Smooth muscle cell (in vitro differentiated cells): ENCODE measurements at regions not wholly inside any gene's neighbourhood (a gene's known extent, or its start where the extent isn't known, plus 50 kb on each side); places are given as distances from the start of the nearest gene placed in this dataset.

Experiments used
- DNase-seq: peaks from one replicate; lab custom pipeline; 2025; ENCODE audit not compliant: unreplicated experiment; lab: John Stamatoyannopoulos, UW
- H2AFZ ChIP-seq: fragments of 200-600 bp; sonication (generic); 2 replicates; pipeline ENCODE4 v1.6.0; 2016; ENCODE audit warnings: antibody characterized with exemption, low read depth, mild to moderate bottlenecking
- H3F3A ChIP-seq: fragments of 200-600 bp; sonication (generic); 2 replicates; pipeline ENCODE4 v1.6.0; 2017; ENCODE audit warnings: antibody characterized with exemption, low read depth
- H3K27ac ChIP-seq: fragments of 200-600 bp; sonication (generic); 2 replicates; pipeline ENCODE4 v1.5.1; 2016; ENCODE audit warnings: low read depth, mild to moderate bottlenecking
- H3K27me3 ChIP-seq: fragments of 200-600 bp; sonication (generic); 2 replicates; pipeline ENCODE4 v1.6.1; 2016; ENCODE audit warnings: low read depth, mild to moderate bottlenecking
- H3K36me3 ChIP-seq: fragments of 200-600 bp; sonication (generic); 2 replicates; pipeline ENCODE4 v1.5.1; 2016; ENCODE audit warnings: low read depth
- H3K4me1 ChIP-seq: fragments of 200-600 bp; sonication (generic); 2 replicates; pipeline ENCODE4 v1.5.1; 2016; ENCODE audit warnings: low read depth
- H3K4me2 ChIP-seq: fragments of 200-600 bp; sonication (generic); 2 replicates; pipeline ENCODE4 v1.6.0; 2016; ENCODE audit warnings: mild to moderate bottlenecking
- H3K4me3 ChIP-seq: fragments of 200-600 bp; sonication (generic); 2 replicates; pipeline ENCODE4 v1.5.1; 2016; ENCODE audit warnings: mild to moderate bottlenecking
- H3K79me2 ChIP-seq: fragments of 200-600 bp; sonication (generic); 2 replicates; pipeline ENCODE4 v1.6.0; 2016; ENCODE audit warnings: low read depth, mild to moderate bottlenecking
- H3K9ac ChIP-seq: fragments of 200-600 bp; sonication (generic); 2 replicates; pipeline ENCODE4 v1.6.0; 2016; ENCODE audit warnings: low read depth
- H3K9me3 ChIP-seq: fragments of 200-600 bp; sonication (generic); replicated peaks from 2 replicates; pipeline ENCODE4 v1.5.1; 2016; ENCODE audit warnings: low read depth
- H4K20me1 ChIP-seq: fragments of 200-600 bp; sonication (generic); 2 replicates; pipeline ENCODE4 v1.6.0; 2016; ENCODE audit warnings: low read depth
- WGBS: methylation state at CpG from one replicate; pipeline ENCODE4 v1.1.7; 2016; ENCODE audit warnings: low lambda C conversion rate; 5-methylcytosine and 5-hydroxymethylcytosine counted together
- TF ChIP-seq, protein P1 (sequence below): fragments of 200-600 bp; sonication (generic); IDR thresholded peaks from 2 replicates; pipeline ENCODE4 v1.5.1; 2017; ENCODE audit warnings: borderline replicate concordance, mild to moderate bottlenecking, antibody characterized with exemption; ENCODE audit not compliant: insufficient read depth, poor library complexity, severe bottlenecking

GRCh38 chr11:112451250-112451649 is 190.6 kb upstream of the PLET1 start:
- no peak for DNase-seq
- no peaks in the 10 kb centered on the region for H3K27me3 ChIP-seq
- no peaks in the 10 kb centered on the region for H3K9me3 ChIP-seq
- no peaks in the 10 kb centered on the region for H3K79me2 ChIP-seq
- no peak overlapping the region for H3K27ac ChIP-seq
- H3K9ac ChIP-seq, result no peak overlapping the region
- TF ChIP-seq, protein P1, sequence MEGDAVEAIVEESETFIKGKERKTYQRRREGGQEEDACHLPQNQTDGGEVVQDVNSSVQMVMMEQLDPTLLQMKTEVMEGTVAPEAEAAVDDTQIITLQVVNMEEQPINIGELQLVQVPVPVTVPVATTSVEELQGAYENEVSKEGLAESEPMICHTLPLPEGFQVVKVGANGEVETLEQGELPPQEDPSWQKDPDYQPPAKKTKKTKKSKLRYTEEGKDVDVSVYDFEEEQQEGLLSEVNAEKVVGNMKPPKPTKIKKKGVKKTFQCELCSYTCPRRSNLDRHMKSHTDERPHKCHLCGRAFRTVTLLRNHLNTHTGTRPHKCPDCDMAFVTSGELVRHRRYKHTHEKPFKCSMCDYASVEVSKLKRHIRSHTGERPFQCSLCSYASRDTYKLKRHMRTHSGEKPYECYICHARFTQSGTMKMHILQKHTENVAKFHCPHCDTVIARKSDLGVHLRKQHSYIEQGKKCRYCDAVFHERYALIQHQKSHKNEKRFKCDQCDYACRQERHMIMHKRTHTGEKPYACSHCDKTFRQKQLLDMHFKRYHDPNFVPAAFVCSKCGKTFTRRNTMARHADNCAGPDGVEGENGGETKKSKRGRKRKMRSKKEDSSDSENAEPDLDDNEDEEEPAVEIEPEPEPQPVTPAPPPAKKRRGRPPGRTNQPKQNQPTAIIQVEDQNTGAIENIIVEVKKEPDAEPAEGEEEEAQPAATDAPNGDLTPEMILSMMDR, result no peak
- H4K20me1 ChIP-seq, result no peaks in the 10 kb centered on the region
- H3K4me1 ChIP-seq, result no peaks in the 10 kb centered on the region
- H3K4me2 ChIP-seq, result no peak overlapping the region
- no peak overlapping the region for H2AFZ ChIP-seq
- no peaks in the 10 kb centered on the region for H3K36me3 ChIP-seq
- 93% methylated on average over 4 of the region's 4 CpGs for WGBS
- no peak overlapping the region for H3K4me3 ChIP-seq
- H3F3A ChIP-seq, result no peaks in the 10 kb centered on the region

DNA sequence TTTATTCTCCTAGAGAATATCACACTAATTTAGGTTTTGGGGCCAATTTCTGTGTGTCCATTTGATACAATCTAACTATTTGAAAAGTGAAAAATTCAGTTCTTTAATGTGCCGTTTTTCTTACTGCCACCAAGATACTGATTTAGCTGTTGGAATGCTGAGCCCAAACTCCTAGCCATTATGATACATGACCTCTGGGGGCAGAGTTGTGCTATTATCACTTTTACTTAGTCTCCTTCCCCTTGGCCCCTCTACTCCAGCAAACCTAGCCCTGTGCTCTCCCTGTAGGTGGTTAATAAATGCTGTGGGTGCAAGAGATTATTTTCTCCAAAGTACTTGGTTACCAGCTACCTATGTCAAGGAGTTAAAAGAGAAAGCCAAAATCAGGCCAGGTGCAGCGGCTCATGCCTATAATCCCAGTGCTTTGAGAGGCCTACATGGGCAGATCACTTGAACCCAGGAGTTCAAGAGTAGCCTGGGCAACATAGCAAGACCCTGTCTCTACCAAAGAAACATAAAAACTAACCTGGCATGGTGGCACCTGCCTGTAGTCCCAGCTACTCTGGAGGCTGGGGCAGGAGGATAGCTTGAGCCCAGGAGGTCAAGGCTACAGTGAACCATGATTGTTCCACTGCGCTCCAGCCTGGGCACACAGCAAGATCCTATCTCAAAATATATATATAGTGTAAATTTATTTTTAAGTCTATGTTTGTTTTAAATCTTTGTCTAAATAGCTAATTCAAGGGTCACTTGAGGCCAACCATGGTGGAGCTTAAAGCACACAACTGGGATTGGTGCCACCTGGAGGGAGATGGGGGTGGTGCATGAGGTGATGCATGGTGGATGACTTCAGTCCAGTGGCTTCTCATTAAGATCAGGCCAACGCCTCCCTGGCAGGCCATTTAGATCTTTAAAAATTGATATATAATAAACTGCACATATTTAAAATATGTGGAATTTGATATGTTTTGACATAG is 193.2 kb upstream of the PLET1 start:
- Histone ChIP-seq H3K27me3 (no peaks in the 10 kb centered on the region), H3K27ac (no peak overlapping the region), H3K79me2 (no peaks in the 10 kb centered on the region), H3K9me3 (no peaks in the 10 kb centered on the region), H2AFZ (no peak overlapping the region), H3K4me1 (no peaks in the 10 kb centered on the region), H4K20me1 (no peaks in the 10 kb centered on the region), H3K4me2 (no peak overlapping the region), H3K36me3 (no peaks in the 10 kb centered on the region), H3F3A (no peaks in the 10 kb centered on the region), H3K9ac (no peak overlapping the region), H3K4me3 (no peak overlapping the region)
- TF ChIP-seq, protein P1, result peak; percentile 42
- 95% methylated on average over 4 of the region's 4 CpGs for WGBS
- no peak for DNase-seq

DNA sequence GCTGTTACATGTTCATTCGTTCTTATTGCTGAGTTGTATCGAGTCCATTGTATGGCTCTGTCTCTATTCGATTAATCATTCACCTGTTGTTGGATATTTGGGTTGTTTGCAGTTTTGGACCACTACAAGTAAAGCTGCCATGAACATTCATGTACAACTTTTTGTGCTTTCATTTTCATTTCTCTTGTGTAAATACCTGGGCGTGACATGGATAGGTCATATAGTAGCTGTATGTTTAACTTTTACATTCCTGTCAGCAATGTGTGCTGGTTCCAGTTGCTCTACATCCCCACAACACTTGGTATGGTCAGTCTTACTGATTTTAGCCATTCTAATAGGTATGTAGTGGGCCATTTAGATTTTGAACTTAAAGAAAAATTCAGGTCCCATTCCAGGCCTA is 194.2 kb upstream of the PLET1 start:
- H3K4me1 ChIP-seq, result no peaks in the 10 kb centered on the region
- 93% methylated on average over 4 of the region's 4 CpGs for WGBS
- no peak overlapping the region for H3K4me3 ChIP-seq

More for the DNA sequence above, 194.2 kb upstream of the PLET1 start:
- Histone ChIP-seq H3K27me3 (no peaks in the 10 kb centered on the region), H3K27ac (no peak overlapping the region), H3F3A (no peaks in the 10 kb centered on the region), H3K9me3 (no peaks in the 10 kb centered on the region), H2AFZ (no peak overlapping the region), H4K20me1 (no peaks in the 10 kb centered on the region), H3K9ac (no peak overlapping the region), H3K36me3 (no peaks in the 10 kb centered on the region), H3K4me2 (no peak overlapping the region), H3K79me2 (no peaks in the 10 kb centered on the region)
- DNase-seq, result no peak
- TF ChIP-seq, protein P1, result no peak
